LNCAP (cell line): ENCODE measurements at regions not wholly inside any gene's neighbourhood (a gene's known extent, or its start where the extent isn't known, plus 50 kb on each side); places are given as distances from the start of the nearest gene placed in this dataset.

Experiments
- CTCF ChIP-seq: fragments of 450-650 bp; IDR thresholded peaks from 2 replicates; pipeline ENCODE4 v1.5.1; 2017; ENCODE audit warnings: mild to moderate bottlenecking

GRCh38 chr5:92492908-92493307, 1088.1 kb downstream of the NR2F1-AS1 start:
- TF ChIP-seq CTCF = no peak

- no peak for TF ChIP-seq CTCF
Measured at GRCh38 chr5:92484484-92484883, 1096.5 kb downstream of the NR2F1-AS1 start.

- TF ChIP-seq CTCF = no peak
Measured at GRCh38 chr5:92472981-92473566, 1090.0 kb upstream of the ARRDC3 start.

- no peak for TF ChIP-seq CTCF
Measured at GRCh38 chr5:92471861-92472260, 1088.7 kb upstream of the ARRDC3 start.

- no peak for TF ChIP-seq CTCF
Measured at GRCh38 chr5:92470770-92471169, 1087.7 kb upstream of the ARRDC3 start.

- no peak for TF ChIP-seq CTCF
Measured at GRCh38 chr5:92468295-92468694, 1085.2 kb upstream of the ARRDC3 start.

- TF ChIP-seq CTCF = no peak
Measured at GRCh38 chr5:92467695-92468094, 1084.6 kb upstream of the ARRDC3 start.

- TF ChIP-seq CTCF = no peak
Measured at GRCh38 chr5:92460505-92460904, 1077.4 kb upstream of the ARRDC3 start.
